SK-N-SH treated with all-trans-retinoic acid at 6 μM for 48 hours (cell line): ENCODE measurements at regions not wholly inside any gene's neighbourhood (a gene's known extent, or its start where the extent isn't known, plus 50 kb on each side); places are given as distances from the start of the nearest gene placed in this dataset.

Experiments used
- BACH2 ChIP-seq: fragments of 250-450 bp; sonication (Bioruptor Pico); IDR thresholded peaks from 2 replicates; pipeline ENCODE4 v1.9.0; 2021; ENCODE audit warnings: mild to moderate bottlenecking, borderline replicate concordance
- CSRNP3 ChIP-seq: fragments of 250-450 bp; sonication (Bioruptor Pico); IDR thresholded peaks from 2 replicates; pipeline ENCODE4 v1.5.1; 2021; ENCODE audit warnings: mild to moderate bottlenecking, moderate library complexity
- GLIS3 ChIP-seq: fragments of 250-450 bp; sonication (Bioruptor Pico); IDR thresholded peaks from 2 replicates; pipeline ENCODE4 v1.5.0; 2020; ENCODE audit warnings: mild to moderate bottlenecking, moderate library complexity
- POU6F1 ChIP-seq: fragments of 250-450 bp; sonication (Bioruptor Pico); IDR thresholded peaks from 2 replicates; pipeline ENCODE4 v1.8.0; 2021; ENCODE audit warnings: low read depth, mild to moderate bottlenecking, moderate library complexity, borderline replicate concordance
- SNAI2 ChIP-seq: fragments of 250-450 bp; sonication (Bioruptor Pico); IDR thresholded peaks from 2 replicates; pipeline ENCODE4 v1.5.0; 2020; ENCODE audit warnings: mild to moderate bottlenecking, moderate library complexity
- TCF4 ChIP-seq: fragments of 250-450 bp; sonication (Bioruptor Pico); IDR thresholded peaks from 2 replicates; pipeline ENCODE4 v1.8.0; 2021; ENCODE audit warnings: mild to moderate bottlenecking, moderate library complexity, borderline replicate concordance
- TOX ChIP-seq: fragments of 250-450 bp; sonication (Bioruptor Pico); IDR thresholded peaks from 2 replicates; pipeline ENCODE4 v1.8.0; 2021; ENCODE audit warnings: mild to moderate bottlenecking, moderate library complexity, borderline replicate concordance
- TSHZ2 ChIP-seq: fragments of 250-450 bp; sonication (Bioruptor Pico); IDR thresholded peaks from 2 replicates; pipeline ENCODE4 v1.5.0; 2020; ENCODE audit warnings: mild to moderate bottlenecking, moderate library complexity

DNA sequence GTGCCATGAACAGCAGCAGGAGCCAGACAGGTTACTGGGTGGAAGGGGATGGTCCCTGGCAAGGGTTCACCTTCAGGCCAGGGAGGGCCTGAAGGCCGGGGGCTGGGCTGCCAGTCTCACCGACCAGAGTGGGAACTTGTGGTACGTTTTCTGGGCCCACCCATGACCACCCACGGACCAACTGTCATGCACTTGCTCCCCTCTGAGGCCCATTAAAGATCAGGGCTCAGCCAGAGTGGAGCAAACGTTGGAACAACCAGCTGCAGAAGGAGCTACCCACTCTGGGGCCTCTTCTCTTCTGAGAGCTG lies 436.7 kb upstream of the PRMT6 start:
- TF ChIP-seq TSHZ2 (CRISPR knock-in tag) = no peak
- no peak for TF ChIP-seq BACH2 (CRISPR knock-in tag)
- TF ChIP-seq CSRNP3 (CRISPR knock-in tag) = no peak
- TF ChIP-seq SNAI2 = no peak
- no peak for TF ChIP-seq TOX (CRISPR knock-in tag)
- TF ChIP-seq GLIS3 = no peak
- TF ChIP-seq POU6F1 = no peak
- no peak for TF ChIP-seq TCF4 (CRISPR knock-in tag)
